WTC11 (cell line): ENCODE measurements at regions not wholly inside any gene's neighbourhood (a gene's known extent, or its start where the extent isn't known, plus 50 kb on each side); places are given as distances from the start of the nearest gene placed in this dataset.

Experiments
- ATAC-seq: fragments of 200-7000 bp; cut with Tn5 transposase; 2 replicates; pipeline ENCODE4 v1.10.0; 2021; ENCODE audit warnings: mild to moderate bottlenecking, moderate library complexity
- CTCF ChIA-PET: fragments of 300-600 bp; sonication (Branson Sonifier 250); formaldehyde crosslinking; loops from one replicate; lab custom pipeline; 2021; ENCODE audit warnings: antibody characterized with exemption; lab: Charles Lee
- POLR2A ChIA-PET: fragments of 350-600 bp; sonication (Branson Sonifier 250); formaldehyde crosslinking; loops from one replicate; lab custom pipeline; 2021; ENCODE audit warnings: antibody characterized with exemption; lab: Charles Lee
- DNase-seq: peaks from one replicate; pipeline ENCODE4 v3.0.0; 2021; ENCODE audit warnings: low spot score
- H3K27ac Mint-ChIP-seq: 2 replicates; pipeline ENCODE4 v1.8.0; 2021; ENCODE audit warnings: mixed read lengths
- H3K27me3 Mint-ChIP-seq: 2 replicates; pipeline ENCODE4 v1.8.0; 2021; ENCODE audit warnings: low read depth, mild to moderate bottlenecking, moderate library complexity, mixed read lengths
- H3K36me3 Mint-ChIP-seq: 2 replicates; pipeline ENCODE4 v1.8.0; 2021; ENCODE audit warnings: mixed read lengths
- H3K4me1 Mint-ChIP-seq: 2 replicates; pipeline ENCODE4 v1.8.0; 2022; ENCODE audit warnings: mixed read lengths
- H3K4me3 Mint-ChIP-seq: 2 replicates; pipeline ENCODE4 v1.8.0; 2021; ENCODE audit warnings: mild to moderate bottlenecking, moderate library complexity, mixed read lengths
- H3K9me3 Mint-ChIP-seq: 2 replicates; pipeline ENCODE4 v1.8.0; 2021; ENCODE audit warnings: mixed read lengths
- FOXJ3 ChIP-seq: sonication (generic); formaldehyde crosslinking; IDR thresholded peaks from 2 replicates; pipeline ENCODE4 v1.9.0; 2021; ENCODE audit warnings: missing genetic modification reagents, mild to moderate bottlenecking, borderline replicate concordance
- FOXP1 ChIP-seq: sonication (generic); formaldehyde crosslinking; IDR thresholded peaks from 2 replicates; pipeline ENCODE4 v1.8.0; 2022; ENCODE audit warnings: missing genetic modification reagents, mild to moderate bottlenecking, moderate library complexity, borderline replicate concordance
- NR3C1 ChIP-seq: sonication (generic); formaldehyde crosslinking; conservative IDR thresholded peaks from 2 replicates; pipeline ENCODE4 v1.8.1; 2023; ENCODE audit warnings: low read depth, mild to moderate bottlenecking, missing genetic modification reagents
- TP53 ChIP-seq: sonication (generic); formaldehyde crosslinking; IDR thresholded peaks from 2 replicates; pipeline ENCODE4 v1.8.1; 2023; ENCODE audit warnings: mild to moderate bottlenecking, missing genetic modification reagents
- ZNF121 ChIP-seq: sonication (generic); formaldehyde crosslinking; IDR thresholded peaks from 2 replicates; pipeline ENCODE4 v1.8.0; 2023; ENCODE audit warnings: missing genetic modification reagents
- TF ChIP-seq, protein P1 (sequence below): sonication (generic); formaldehyde crosslinking; IDR thresholded peaks from 2 replicates; pipeline ENCODE4 v1.8.0; 2022; ENCODE audit warnings: mild to moderate bottlenecking, missing genetic modification reagents
- TF ChIP-seq, protein P2 (sequence below): fragments of 250-450 bp; sonication (Bioruptor Pico); IDR thresholded peaks from 2 replicates; pipeline ENCODE4 v1.9.0; 2021; ENCODE audit warnings: mild to moderate bottlenecking, borderline replicate concordance
- TF ChIP-seq, protein P3 (sequence below): fragments of 200-600 bp; IDR thresholded peaks from 2 replicates; pipeline ENCODE4 v1.8.0; 2022; ENCODE audit warnings: antibody characterized with exemption
- TF ChIP-seq, protein P4 (sequence below): sonication (generic); formaldehyde crosslinking; IDR thresholded peaks from 2 replicates; pipeline ENCODE4 v1.8.0; 2022; ENCODE audit warnings: mild to moderate bottlenecking, missing genetic modification reagents
- TF ChIP-seq, protein P5 (sequence below): sonication (generic); formaldehyde crosslinking; IDR thresholded peaks from 2 replicates; pipeline ENCODE4 v1.8.0; 2023; ENCODE audit warnings: missing genetic modification reagents, mild to moderate bottlenecking, borderline replicate concordance
- TF ChIP-seq, protein P6 (sequence below): sonication (generic); formaldehyde crosslinking; IDR thresholded peaks from 2 replicates; pipeline ENCODE4 v1.8.0; 2022; ENCODE audit warnings: missing genetic modification reagents
- TF ChIP-seq, protein P7 (sequence below): fragments of 250-450 bp; sonication (Bioruptor Pico); IDR thresholded peaks from 2 replicates; pipeline ENCODE4 v1.9.0; 2021; ENCODE audit warnings: mild to moderate bottlenecking

DNA sequence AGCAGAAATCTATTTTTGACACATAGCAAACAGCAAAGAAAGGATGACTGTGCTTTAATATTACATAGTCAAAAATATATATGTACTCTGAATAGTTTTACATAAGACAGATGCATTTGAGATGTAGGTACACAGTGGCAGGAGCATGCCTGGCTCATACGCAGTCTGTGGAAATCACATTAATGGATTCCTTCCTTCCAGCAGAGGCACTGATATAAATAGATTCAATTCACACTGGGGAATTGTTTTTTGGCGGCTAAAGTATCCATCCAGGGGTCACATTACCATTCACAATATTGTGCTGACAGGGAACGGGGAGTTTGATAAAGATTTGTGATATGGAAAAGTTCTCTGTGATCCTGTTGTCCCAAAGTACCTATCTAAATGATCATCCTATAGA is 72.5 kb upstream of the AGR3 start:
- no peaks in the 10 kb centered on the region for H3K27me3 Mint-ChIP-seq
- no peak for ATAC-seq
- 0 out of 2 replicates have a peak, but pooled peaks cover under 1% of the 10 kb centered on the region for H3K4me1 Mint-ChIP-seq
- no peak for TF ChIP-seq ZNF121
- TF ChIP-seq, protein P1, sequence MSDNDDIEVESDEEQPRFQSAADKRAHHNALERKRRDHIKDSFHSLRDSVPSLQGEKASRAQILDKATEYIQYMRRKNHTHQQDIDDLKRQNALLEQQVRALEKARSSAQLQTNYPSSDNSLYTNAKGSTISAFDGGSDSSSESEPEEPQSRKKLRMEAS: no peak
- no peak for TF ChIP-seq NR3C1 (CRISPR knock-in tag)
- TF ChIP-seq, protein P2, sequence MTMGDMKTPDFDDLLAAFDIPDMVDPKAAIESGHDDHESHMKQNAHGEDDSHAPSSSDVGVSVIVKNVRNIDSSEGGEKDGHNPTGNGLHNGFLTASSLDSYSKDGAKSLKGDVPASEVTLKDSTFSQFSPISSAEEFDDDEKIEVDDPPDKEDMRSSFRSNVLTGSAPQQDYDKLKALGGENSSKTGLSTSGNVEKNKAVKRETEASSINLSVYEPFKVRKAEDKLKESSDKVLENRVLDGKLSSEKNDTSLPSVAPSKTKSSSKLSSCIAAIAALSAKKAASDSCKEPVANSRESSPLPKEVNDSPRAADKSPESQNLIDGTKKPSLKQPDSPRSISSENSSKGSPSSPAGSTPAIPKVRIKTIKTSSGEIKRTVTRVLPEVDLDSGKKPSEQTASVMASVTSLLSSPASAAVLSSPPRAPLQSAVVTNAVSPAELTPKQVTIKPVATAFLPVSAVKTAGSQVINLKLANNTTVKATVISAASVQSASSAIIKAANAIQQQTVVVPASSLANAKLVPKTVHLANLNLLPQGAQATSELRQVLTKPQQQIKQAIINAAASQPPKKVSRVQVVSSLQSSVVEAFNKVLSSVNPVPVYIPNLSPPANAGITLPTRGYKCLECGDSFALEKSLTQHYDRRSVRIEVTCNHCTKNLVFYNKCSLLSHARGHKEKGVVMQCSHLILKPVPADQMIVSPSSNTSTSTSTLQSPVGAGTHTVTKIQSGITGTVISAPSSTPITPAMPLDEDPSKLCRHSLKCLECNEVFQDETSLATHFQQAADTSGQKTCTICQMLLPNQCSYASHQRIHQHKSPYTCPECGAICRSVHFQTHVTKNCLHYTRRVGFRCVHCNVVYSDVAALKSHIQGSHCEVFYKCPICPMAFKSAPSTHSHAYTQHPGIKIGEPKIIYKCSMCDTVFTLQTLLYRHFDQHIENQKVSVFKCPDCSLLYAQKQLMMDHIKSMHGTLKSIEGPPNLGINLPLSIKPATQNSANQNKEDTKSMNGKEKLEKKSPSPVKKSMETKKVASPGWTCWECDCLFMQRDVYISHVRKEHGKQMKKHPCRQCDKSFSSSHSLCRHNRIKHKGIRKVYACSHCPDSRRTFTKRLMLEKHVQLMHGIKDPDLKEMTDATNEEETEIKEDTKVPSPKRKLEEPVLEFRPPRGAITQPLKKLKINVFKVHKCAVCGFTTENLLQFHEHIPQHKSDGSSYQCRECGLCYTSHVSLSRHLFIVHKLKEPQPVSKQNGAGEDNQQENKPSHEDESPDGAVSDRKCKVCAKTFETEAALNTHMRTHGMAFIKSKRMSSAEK (CRISPR knock-in tag): no peak
- TF ChIP-seq FOXJ3 (CRISPR knock-in tag): no peak
- TF ChIP-seq, protein P3, sequence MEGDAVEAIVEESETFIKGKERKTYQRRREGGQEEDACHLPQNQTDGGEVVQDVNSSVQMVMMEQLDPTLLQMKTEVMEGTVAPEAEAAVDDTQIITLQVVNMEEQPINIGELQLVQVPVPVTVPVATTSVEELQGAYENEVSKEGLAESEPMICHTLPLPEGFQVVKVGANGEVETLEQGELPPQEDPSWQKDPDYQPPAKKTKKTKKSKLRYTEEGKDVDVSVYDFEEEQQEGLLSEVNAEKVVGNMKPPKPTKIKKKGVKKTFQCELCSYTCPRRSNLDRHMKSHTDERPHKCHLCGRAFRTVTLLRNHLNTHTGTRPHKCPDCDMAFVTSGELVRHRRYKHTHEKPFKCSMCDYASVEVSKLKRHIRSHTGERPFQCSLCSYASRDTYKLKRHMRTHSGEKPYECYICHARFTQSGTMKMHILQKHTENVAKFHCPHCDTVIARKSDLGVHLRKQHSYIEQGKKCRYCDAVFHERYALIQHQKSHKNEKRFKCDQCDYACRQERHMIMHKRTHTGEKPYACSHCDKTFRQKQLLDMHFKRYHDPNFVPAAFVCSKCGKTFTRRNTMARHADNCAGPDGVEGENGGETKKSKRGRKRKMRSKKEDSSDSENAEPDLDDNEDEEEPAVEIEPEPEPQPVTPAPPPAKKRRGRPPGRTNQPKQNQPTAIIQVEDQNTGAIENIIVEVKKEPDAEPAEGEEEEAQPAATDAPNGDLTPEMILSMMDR: no peak
- TF ChIP-seq TP53 (CRISPR knock-in tag): no peak
- TF ChIP-seq, protein P4, sequence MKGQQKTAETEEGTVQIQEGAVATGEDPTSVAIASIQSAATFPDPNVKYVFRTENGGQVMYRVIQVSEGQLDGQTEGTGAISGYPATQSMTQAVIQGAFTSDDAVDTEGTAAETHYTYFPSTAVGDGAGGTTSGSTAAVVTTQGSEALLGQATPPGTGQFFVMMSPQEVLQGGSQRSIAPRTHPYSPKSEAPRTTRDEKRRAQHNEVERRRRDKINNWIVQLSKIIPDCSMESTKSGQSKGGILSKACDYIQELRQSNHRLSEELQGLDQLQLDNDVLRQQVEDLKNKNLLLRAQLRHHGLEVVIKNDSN: no peak
- TF ChIP-seq, protein P5, sequence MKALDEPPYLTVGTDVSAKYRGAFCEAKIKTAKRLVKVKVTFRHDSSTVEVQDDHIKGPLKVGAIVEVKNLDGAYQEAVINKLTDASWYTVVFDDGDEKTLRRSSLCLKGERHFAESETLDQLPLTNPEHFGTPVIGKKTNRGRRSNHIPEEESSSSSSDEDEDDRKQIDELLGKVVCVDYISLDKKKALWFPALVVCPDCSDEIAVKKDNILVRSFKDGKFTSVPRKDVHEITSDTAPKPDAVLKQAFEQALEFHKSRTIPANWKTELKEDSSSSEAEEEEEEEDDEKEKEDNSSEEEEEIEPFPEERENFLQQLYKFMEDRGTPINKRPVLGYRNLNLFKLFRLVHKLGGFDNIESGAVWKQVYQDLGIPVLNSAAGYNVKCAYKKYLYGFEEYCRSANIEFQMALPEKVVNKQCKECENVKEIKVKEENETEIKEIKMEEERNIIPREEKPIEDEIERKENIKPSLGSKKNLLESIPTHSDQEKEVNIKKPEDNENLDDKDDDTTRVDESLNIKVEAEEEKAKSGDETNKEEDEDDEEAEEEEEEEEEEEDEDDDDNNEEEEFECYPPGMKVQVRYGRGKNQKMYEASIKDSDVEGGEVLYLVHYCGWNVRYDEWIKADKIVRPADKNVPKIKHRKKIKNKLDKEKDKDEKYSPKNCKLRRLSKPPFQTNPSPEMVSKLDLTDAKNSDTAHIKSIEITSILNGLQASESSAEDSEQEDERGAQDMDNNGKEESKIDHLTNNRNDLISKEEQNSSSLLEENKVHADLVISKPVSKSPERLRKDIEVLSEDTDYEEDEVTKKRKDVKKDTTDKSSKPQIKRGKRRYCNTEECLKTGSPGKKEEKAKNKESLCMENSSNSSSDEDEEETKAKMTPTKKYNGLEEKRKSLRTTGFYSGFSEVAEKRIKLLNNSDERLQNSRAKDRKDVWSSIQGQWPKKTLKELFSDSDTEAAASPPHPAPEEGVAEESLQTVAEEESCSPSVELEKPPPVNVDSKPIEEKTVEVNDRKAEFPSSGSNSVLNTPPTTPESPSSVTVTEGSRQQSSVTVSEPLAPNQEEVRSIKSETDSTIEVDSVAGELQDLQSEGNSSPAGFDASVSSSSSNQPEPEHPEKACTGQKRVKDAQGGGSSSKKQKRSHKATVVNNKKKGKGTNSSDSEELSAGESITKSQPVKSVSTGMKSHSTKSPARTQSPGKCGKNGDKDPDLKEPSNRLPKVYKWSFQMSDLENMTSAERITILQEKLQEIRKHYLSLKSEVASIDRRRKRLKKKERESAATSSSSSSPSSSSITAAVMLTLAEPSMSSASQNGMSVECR: no peak
- TF ChIP-seq, protein P6, sequence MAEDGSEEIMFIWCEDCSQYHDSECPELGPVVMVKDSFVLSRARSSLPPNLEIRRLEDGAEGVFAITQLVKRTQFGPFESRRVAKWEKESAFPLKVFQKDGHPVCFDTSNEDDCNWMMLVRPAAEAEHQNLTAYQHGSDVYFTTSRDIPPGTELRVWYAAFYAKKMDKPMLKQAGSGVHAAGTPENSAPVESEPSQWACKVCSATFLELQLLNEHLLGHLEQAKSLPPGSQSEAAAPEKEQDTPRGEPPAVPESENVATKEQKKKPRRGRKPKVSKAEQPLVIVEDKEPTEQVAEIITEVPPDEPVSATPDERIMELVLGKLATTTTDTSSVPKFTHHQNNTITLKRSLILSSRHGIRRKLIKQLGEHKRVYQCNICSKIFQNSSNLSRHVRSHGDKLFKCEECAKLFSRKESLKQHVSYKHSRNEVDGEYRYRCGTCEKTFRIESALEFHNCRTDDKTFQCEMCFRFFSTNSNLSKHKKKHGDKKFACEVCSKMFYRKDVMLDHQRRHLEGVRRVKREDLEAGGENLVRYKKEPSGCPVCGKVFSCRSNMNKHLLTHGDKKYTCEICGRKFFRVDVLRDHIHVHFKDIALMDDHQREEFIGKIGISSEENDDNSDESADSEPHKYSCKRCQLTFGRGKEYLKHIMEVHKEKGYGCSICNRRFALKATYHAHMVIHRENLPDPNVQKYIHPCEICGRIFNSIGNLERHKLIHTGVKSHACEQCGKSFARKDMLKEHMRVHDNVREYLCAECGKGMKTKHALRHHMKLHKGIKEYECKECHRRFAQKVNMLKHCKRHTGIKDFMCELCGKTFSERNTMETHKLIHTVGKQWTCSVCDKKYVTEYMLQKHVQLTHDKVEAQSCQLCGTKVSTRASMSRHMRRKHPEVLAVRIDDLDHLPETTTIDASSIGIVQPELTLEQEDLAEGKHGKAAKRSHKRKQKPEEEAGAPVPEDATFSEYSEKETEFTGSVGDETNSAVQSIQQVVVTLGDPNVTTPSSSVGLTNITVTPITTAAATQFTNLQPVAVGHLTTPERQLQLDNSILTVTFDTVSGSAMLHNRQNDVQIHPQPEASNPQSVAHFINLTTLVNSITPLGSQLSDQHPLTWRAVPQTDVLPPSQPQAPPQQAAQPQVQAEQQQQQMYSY (CRISPR knock-in tag): no peak
- TF ChIP-seq, protein P7, sequence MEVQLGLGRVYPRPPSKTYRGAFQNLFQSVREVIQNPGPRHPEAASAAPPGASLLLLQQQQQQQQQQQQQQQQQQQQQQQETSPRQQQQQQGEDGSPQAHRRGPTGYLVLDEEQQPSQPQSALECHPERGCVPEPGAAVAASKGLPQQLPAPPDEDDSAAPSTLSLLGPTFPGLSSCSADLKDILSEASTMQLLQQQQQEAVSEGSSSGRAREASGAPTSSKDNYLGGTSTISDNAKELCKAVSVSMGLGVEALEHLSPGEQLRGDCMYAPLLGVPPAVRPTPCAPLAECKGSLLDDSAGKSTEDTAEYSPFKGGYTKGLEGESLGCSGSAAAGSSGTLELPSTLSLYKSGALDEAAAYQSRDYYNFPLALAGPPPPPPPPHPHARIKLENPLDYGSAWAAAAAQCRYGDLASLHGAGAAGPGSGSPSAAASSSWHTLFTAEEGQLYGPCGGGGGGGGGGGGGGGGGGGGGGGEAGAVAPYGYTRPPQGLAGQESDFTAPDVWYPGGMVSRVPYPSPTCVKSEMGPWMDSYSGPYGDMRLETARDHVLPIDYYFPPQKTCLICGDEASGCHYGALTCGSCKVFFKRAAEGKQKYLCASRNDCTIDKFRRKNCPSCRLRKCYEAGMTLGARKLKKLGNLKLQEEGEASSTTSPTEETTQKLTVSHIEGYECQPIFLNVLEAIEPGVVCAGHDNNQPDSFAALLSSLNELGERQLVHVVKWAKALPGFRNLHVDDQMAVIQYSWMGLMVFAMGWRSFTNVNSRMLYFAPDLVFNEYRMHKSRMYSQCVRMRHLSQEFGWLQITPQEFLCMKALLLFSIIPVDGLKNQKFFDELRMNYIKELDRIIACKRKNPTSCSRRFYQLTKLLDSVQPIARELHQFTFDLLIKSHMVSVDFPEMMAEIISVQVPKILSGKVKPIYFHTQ: no peak
- no peak for TF ChIP-seq FOXP1 (CRISPR knock-in tag)
- H3K9me3 Mint-ChIP-seq: peaks cover 26% of the 10 kb centered on the region
- no peak for DNase-seq
- ChIA-PET CTCF (interaction anchor here (1.6 kb wide), 1 partner anchor 63 kb away, joined by 3 read pairs; no protein-coding TSS in a partner anchor), POLR2A (no interaction called here)
- H3K27ac Mint-ChIP-seq: no peak overlapping the region
- no peak overlapping the region for H3K4me3 Mint-ChIP-seq
- H3K36me3 Mint-ChIP-seq: peaks cover 1% of the 10 kb centered on the region
